Vagina (tissue), 2 donors: ENCODE measurements at regions not wholly inside any gene's neighbourhood (a gene's known extent, or its start where the extent isn't known, plus 50 kb on each side); places are given as distances from the start of the nearest gene placed in this dataset.

Experiments used
- CTCF ChIP-seq, 3 experiments: fragments of 450-650 bp in 2 of 3; fragments of 200-600 bp in 1 of 3; sonication (generic) in 1 of 3; IDR thresholded peaks; one replicate each; pipeline ENCODE4 v1.5.1; 2017 to 2019; ENCODE audit warnings: antibody characterized with exemption in 3 of 3, mild to moderate bottlenecking in 2 of 3, moderate library complexity in 2 of 3
- POLR2A ChIP-seq, 2 donors: fragments of 450-650 bp; IDR thresholded peaks; one replicate each; pipeline ENCODE4 v1.6.1; 2017; ENCODE audit warnings: antibody characterized with exemption in 2 of 2, mild to moderate bottlenecking in 2 of 2, moderate library complexity in 2 of 2
- POLR2AphosphoS5 ChIP-seq, 2 donors: sonication (generic); formaldehyde crosslinking; IDR thresholded peaks; one replicate each; pipeline ENCODE4 v1.9.0; 2017; ENCODE audit warnings: antibody characterized with exemption in 2 of 2, mild to moderate bottlenecking in 2 of 2, low read depth in 1 of 2; ENCODE audit not compliant: insufficient read depth in 1 of 2

- TF ChIP-seq POLR2A (IDR thresholded peaks at IDR 0.05), result no peak
- TF ChIP-seq CTCF (IDR thresholded peaks at IDR 0.05), result no peak
- TF ChIP-seq POLR2AphosphoS5 (IDR thresholded peaks at IDR 0.05; ENCODE audit: insufficient read depth in 1 of 2, low read depth in 1 of 2), result no peak
Observed at GRCh38 chr16:9153502-9153864, 62.0 kb downstream of the HAPSTR1 start.
